ENCODE measurements at regions not wholly inside any gene's neighbourhood (a gene's known extent, or its start where the extent isn't known, plus 50 kb on each side); places are given as distances from the start of the nearest gene placed in this dataset.

GRCh38 chr11:113552271-113552670, 77.1 kb upstream of the DRD2 start:
- TF ChIP-seq IKZF5 (CRISPR knock-in tag; IDR thresholded peaks at IDR 0.05) = no peak
- no peak for TF ChIP-seq MAX (IDR thresholded peaks at IDR 0.05)
- TF ChIP-seq ZKSCAN5 (CRISPR knock-in tag; IDR thresholded peaks at IDR 0.05) = no peak

Data from HepG2 (cell line).